Loucy (cell line): ENCODE measurements at regions not wholly inside any gene's neighbourhood (a gene's known extent, or its start where the extent isn't known, plus 50 kb on each side); places are given as distances from the start of the nearest gene placed in this dataset.

ENCODE experiments used
- H2AFZ ChIP-seq: fragments of 200-600 bp; sonication (generic); 2 replicates; pipeline ENCODE4 v1.6.0; 2016; ENCODE audit warnings: antibody characterized with exemption, mild to moderate bottlenecking, low read length, moderate library complexity
- H3F3A ChIP-seq: fragments of 200-600 bp; 2 replicates; pipeline ENCODE4 v1.6.0; 2016; ENCODE audit warnings: antibody characterized with exemption, low read depth, mild to moderate bottlenecking
- H3K27me3 ChIP-seq: fragments of 200-600 bp; sonication (generic); 2 replicates; pipeline ENCODE4 v1.6.1; 2014; ENCODE audit warnings: low read length, mild to moderate bottlenecking; ENCODE audit not compliant: insufficient read depth, poor library complexity, severe bottlenecking
- H3K36me3 ChIP-seq: fragments of 200-600 bp; sonication (generic); 2 replicates; pipeline ENCODE4 v1.6.1; 2016; ENCODE audit warnings: low read length; ENCODE audit not compliant: insufficient read depth
- H3K4me1 ChIP-seq: fragments of 200-600 bp; sonication (generic); 2 replicates; pipeline ENCODE4 v1.5.1; 2014; ENCODE audit warnings: low read length, mild to moderate bottlenecking; ENCODE audit not compliant: insufficient read depth, poor library complexity, severe bottlenecking
- H3K4me2 ChIP-seq: fragments of 200-600 bp; sonication (generic); 2 replicates; pipeline ENCODE4 v1.6.0; 2014; ENCODE audit warnings: antibody characterized with exemption, low read length, low read depth, mild to moderate bottlenecking; ENCODE audit not compliant: poor library complexity, severe bottlenecking
- H3K4me3 ChIP-seq: fragments of 200-600 bp; sonication (generic); 2 replicates; pipeline ENCODE4 v1.5.1; 2014; ENCODE audit warnings: low read length, mild to moderate bottlenecking, mixed read lengths; ENCODE audit not compliant: poor library complexity, severe bottlenecking
- H3K79me2 ChIP-seq: fragments of 200-600 bp; sonication (generic); 2 replicates; pipeline ENCODE4 v1.6.1; 2014; ENCODE audit warnings: low read length; ENCODE audit not compliant: insufficient read depth
- H3K9ac ChIP-seq: fragments of 200-600 bp; sonication (generic); 2 replicates; pipeline ENCODE4 v1.6.0; 2014; ENCODE audit warnings: mild to moderate bottlenecking, low read depth, low read length, moderate library complexity; ENCODE audit not compliant: poor library complexity, severe bottlenecking
- H3K9me2 ChIP-seq: fragments of 200-600 bp; sonication (generic); replicated peaks from 2 replicates; pipeline ENCODE4 v1.6.1; 2016; ENCODE audit warnings: low read depth, low read length, mixed read lengths
- H3K9me3 ChIP-seq: fragments of 200-600 bp; sonication (generic); 2 replicates; pipeline ENCODE4 v1.6.1; 2014; ENCODE audit warnings: mild to moderate bottlenecking, antibody characterized with exemption, low read length, low read depth; ENCODE audit not compliant: insufficient read depth
- H4K20me1 ChIP-seq: fragments of 200-600 bp; sonication (generic); 2 replicates; pipeline ENCODE4 v1.6.0; 2014; ENCODE audit warnings: antibody characterized with exemption, low read length, mild to moderate bottlenecking; ENCODE audit not compliant: insufficient read depth, poor library complexity, severe bottlenecking
- CTCF ChIP-seq: fragments of 200-600 bp; sonication (generic); conservative IDR thresholded peaks from 2 replicates; pipeline ENCODE4 v1.5.1; 2014; ENCODE audit warnings: mild to moderate bottlenecking, antibody characterized with exemption, low read length
- EZH2phosphoT487 ChIP-seq: fragments of 200-600 bp; IDR thresholded peaks from 2 replicates; pipeline ENCODE4 v1.6.1; 2018; ENCODE audit warnings: antibody characterized with exemption, mild to moderate bottlenecking, moderate library complexity, borderline replicate concordance

GRCh38 chr20:4384961-4385360, 135.9 kb upstream of the ADRA1D start:
- no peaks in the 10 kb centered on the region for H4K20me1 ChIP-seq
- no peak overlapping the region for H2AFZ ChIP-seq
- H3K27me3 ChIP-seq: no peaks in the 10 kb centered on the region
- H3K36me3 ChIP-seq: no peaks in the 10 kb centered on the region
- no peaks in the 10 kb centered on the region for H3F3A ChIP-seq
- no peaks in the 10 kb centered on the region for H3K4me1 ChIP-seq
- no peak for TF ChIP-seq EZH2phosphoT487
- TF ChIP-seq CTCF: no peak
- H3K9me2 ChIP-seq: no peaks in the 10 kb centered on the region
- H3K79me2 ChIP-seq: no peaks in the 10 kb centered on the region
- no peaks in the 10 kb centered on the region for H3K9me3 ChIP-seq
- H3K4me3 ChIP-seq: no peak overlapping the region
- no peak overlapping the region for H3K9ac ChIP-seq
- no peak overlapping the region for H3K4me2 ChIP-seq

- Histone ChIP-seq H3K9me3 (no peaks in the 10 kb centered on the region), H3K4me1 (no peaks in the 10 kb centered on the region), H3K79me2 (no peaks in the 10 kb centered on the region), H3K4me2 (no peak overlapping the region), H4K20me1 (no peaks in the 10 kb centered on the region), H3K36me3 (no peaks in the 10 kb centered on the region), H3K9me2 (no peaks in the 10 kb centered on the region), H3K9ac (no peak overlapping the region), H3F3A (no peaks in the 10 kb centered on the region), H3K27me3 (no peaks in the 10 kb centered on the region), H3K4me3 (no peak overlapping the region), H2AFZ (no peak overlapping the region)
- no peak for TF ChIP-seq EZH2phosphoT487
- no peak for TF ChIP-seq CTCF
These were observed 134.9 kb upstream of the ADRA1D start for GRCh38 chr20:4383961-4384360.

- TF ChIP-seq CTCF (no peak), EZH2phosphoT487 (no peak)
- no peak overlapping the region for H3K9ac ChIP-seq
These were observed 126.8 kb upstream of the ADRA1D start for GRCh38 chr20:4375881-4376280.

More at GRCh38 chr20:4375881-4376280, 126.8 kb upstream of the ADRA1D start:
- no peaks in the 10 kb centered on the region for H3K9me3 ChIP-seq
- H3K9me2 ChIP-seq: no peaks in the 10 kb centered on the region
- no peaks in the 10 kb centered on the region for H3K79me2 ChIP-seq
- no peaks in the 10 kb centered on the region for H3K36me3 ChIP-seq
- no peaks in the 10 kb centered on the region for H3F3A ChIP-seq
- H2AFZ ChIP-seq: no peak overlapping the region
- H3K4me3 ChIP-seq: no peak overlapping the region
- no peaks in the 10 kb centered on the region for H3K4me1 ChIP-seq
- H3K4me2 ChIP-seq: no peak overlapping the region
- H3K27me3 ChIP-seq: no peaks in the 10 kb centered on the region
- no peaks in the 10 kb centered on the region for H4K20me1 ChIP-seq
